ENCODE measurements at regions not wholly inside any gene's neighbourhood (a gene's known extent, or its start where the extent isn't known, plus 50 kb on each side); places are given as distances from the start of the nearest gene placed in this dataset.

DNA sequence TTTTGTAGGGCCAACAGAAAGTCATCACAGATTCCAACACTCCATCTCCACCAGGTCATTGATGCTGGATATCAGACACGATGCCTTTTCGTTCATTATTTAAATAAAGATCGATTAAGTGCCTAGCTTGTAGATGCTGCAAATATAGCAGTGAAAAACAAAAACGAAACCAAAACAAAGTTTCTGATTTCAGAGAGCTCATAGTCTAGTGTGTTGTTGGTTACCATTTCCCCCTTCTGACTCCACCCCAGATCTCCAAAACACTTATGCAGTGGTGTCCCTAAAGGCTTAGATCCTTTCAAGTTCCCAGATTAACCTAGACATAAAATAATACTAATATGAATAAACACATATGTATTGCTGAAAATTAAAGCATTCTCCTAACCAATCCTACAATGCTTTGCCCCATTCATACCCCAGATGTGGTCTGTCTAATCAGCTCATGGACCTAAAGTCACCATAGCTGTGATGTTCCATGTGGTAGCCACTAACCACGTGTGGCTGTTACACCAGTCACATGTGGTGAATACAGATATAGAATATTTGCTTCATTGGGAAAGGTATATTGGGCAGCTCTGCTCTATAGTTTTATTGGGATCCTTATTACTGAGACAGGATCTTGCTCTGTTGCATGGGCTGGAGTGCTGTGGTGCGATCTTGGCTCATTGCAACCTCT, 787.2 kb downstream of the TDRD15 start:
- FAIRE-seq = no peak

DNA sequence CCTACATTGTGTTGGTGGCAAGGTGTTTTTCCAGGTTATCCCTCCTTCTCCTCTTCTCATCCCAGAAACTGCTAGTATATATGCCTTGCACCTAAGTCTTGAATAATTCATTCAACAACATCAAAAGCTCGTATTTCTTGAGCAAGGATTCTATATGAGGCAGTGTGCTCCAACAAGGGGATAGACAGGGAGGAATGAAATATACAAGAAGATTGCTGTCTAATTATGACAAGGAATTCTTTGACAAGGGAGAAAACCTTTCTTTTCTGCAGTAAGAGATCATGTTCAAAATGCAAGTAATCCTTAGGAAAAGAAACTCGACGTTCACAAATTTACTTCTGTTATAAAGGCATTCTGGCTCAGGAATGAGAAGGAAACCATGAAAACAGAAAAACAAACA, 788.6 kb downstream of the TDRD15 start:
- no peak for FAIRE-seq

DNA sequence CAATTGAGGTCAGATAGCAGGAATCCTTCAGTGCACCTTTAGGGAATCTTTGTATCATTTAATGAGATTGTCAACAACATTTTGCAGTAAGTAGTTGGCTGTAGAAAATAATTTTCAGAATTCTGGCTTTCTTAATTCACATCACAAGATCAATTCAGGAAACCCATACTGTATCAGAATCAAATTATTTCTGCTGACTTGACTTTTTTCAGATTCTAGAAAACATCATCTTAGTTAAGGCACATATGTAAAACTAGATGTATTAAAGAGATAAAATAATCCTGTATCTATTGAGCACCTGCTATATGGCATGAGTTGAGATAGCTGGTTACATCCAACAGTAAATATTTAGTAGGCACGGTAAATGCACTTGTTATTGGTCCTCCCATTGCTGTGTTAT, 791.4 kb downstream of the TDRD15 start:
- FAIRE-seq = no peak

DNA sequence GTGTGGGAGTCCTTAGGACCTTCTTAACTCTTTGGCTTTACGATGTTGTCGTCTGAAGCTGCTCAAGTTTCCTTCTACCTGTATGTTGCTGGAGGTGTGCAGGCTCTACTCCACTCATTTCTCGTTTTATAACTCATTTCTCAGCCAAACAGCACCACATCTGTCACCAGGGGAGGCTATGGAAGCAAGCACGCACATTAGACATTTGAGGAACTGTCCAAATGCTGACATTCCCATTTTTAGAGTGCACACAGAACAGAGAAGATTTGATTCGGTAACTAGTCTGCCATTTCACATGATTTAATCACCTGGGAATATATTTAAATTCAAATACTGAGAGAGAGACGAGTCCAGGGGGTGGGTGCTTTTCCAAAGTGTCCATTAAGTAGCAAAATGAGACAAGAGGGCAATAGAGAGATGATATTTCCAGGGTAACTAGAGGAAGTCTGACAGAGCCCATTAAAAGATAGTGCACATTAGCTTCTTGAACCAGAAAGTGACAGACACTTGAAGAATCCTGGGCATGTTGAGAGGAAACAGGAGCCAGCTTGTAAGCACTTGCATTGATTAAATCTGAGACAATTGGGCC, 793.3 kb downstream of the TDRD15 start:
- FAIRE-seq = no peak

DNA sequence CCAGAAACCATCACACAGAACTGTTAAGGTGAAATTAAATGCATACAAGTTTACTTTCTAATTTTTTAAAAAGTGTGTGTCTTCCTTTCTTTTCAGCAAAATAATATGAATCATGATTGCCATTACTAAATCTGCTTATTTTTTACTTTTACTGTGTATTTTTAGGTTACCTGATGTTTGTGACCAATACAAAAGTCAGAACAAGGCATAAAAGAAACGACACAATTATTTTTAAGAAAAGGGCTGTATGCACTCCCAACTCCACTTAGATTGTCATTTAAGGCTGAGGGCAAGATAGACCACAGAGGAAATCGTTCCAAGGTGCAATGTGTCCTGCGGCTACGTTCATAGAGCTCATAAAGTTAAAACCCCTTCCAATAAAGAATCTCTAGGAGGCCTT, 797.0 kb downstream of the TDRD15 start:
- no peak for FAIRE-seq

DNA sequence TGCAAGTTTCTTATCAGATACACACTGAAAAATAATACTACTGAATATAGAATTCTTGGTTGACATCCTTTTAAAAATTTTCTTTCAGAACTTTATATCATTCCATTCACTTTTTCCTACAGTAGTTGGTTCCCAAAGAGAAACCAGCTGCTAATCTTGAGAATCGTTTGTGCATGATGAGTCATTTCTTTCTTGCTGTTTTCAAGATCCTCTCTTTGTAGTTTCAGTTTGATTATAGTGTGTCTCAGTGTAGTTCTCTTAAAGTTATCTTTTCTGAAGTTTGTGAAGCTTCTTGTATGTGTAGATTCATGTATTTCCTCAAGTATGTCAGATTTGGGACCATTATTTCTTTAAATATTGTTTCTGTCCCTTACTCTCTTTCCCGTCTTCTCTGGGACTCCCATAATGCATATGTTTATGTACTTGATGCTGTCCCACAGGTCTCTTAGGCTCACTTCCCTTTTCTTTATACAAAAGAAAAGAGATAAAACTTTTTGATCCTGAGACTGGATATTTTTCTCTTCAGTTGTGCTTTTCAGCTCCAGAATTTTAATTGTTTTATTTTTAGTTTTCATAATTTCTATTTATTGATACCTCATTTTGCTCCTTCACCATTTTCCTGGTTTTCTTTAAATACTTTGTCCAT, 801.0 kb downstream of the TDRD15 start:
- FAIRE-seq = no peak

DNA sequence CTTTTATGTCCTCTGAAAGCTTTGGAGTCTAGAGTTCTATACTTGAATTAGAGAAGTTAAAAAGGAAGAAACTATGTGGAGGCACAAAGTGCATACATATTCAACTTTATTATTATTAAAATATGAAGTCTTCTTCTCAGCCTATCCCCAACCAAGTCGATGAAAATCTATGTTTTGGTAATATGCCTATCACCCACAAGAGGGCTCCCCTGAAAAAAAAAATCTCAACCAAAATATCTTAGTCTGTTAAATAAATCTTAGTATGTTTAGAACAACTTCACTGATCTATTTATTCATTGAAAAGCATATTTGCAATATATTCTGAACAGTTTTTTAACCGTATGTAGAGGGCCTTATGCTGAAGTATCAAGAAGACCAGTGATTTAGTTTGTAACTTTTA, 804.5 kb downstream of the TDRD15 start:
- peak; percentile 32 for FAIRE-seq

DNA sequence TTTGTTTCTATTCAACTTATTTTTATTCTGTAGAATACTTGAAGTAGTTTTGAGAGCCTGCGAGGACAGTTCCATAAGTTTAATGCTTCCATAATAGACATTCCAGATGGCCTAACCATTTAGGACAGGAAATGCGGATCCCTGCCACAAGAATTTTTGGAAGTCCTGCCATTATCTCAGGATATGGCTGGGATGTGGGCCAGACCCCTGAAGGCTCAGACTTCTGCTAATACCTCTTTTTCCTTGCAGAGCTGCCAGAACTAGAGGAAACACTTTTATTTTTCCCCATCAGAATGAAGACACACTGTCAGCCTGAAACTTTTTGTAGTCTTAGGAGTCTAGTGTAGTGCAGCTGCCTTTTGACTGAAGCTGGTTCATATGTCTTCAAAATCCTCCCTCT, 806.5 kb downstream of the TDRD15 start:
- FAIRE-seq = no peak

DNA sequence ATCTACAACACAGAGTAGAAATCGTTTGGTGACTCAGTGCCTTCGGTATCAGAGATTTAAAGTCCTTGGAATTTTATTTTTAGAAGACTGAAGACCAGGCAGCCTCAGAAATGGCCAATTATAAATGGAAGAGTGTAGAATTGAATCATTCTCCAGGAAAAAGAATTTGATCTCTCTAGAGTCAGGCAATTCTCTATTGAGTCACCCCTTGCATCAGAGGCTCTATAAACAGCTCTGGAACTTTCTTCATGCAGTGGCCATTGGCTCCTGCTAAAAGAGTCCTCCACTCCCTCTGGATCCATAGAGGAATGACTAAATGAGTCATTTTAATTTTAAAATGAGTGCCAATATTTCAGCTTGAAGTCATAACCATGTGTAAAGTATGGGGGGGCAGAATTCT, 816.2 kb downstream of the TDRD15 start:
- FAIRE-seq = no peak

DNA sequence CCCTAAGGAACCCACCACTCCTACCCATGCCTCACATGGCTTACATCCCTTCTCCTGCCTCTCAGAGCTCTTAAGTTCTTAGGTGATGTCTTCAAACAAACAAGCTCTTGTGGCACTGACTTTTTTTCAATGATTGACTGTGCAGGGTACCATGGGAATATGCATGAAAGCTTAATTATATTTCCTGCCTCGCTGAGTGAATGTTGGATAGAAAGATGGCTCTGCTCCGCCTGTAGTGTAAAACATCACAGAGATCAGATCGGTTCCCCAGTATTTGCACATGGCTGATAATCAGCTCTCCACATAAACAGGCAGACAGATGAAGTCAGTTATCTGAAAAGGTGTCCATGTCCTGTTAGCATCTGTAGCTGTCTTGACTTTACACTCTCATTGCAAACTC, 820.8 kb downstream of the TDRD15 start:
- FAIRE-seq = no peak

DNA sequence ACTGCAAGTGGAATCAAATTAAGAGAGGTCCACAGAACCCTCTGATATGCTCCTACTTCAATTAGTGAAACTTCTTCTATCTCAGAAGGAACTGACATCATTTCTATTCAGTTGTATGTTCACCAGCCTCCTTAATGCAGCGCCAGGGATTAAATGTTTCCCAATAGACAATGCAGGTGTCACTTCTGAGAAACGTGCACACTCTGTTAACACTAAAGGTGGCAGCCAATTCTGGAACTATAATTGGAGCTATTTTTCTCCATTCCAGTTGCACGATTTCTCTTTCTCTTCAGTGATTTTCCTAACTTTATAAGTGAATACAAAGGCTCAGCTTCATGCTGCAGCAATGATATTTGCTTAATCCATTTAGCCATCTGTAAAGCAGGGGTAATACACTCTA, 821.9 kb downstream of the TDRD15 start:
- no peak for FAIRE-seq

DNA sequence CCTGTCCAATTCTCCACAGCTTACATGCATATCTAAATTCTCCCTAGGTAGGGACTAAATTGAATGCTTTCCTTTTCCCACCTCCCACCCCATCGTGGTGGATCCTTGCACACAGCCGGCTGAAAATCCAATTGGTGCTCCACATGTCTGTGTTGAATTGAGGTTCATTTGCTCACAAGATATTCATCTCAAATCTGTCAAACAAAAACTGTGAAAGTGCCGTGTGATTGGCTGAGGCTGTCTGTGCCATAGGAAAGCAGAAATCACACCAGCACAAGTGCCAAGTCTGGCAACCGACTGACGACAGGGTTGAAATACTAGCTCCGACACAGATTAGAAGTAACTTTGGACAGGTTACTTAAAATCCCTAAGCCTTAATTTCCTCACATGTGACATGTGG, 823.3 kb downstream of the TDRD15 start:
- FAIRE-seq = no peak

DNA sequence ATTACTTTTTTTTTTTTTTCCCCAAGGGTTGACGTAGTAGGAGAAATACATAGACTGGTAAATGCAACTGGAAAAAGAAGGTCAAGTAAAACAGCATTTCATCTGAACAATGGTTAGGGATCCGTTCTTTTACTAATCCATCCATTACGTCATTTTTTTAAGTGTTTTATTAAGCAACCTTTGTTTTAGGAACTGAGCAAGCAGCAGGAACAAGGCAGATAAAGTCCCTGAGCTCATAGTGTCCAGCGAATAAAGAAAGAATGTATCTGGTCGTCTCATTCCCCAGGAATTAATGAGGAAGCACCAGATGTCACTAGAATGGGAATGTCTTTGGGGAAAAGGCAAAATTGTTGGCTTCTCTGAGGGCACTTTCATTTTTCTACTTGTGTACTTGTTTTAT, 842.4 kb downstream of the TDRD15 start:
- no peak for FAIRE-seq

DNA sequence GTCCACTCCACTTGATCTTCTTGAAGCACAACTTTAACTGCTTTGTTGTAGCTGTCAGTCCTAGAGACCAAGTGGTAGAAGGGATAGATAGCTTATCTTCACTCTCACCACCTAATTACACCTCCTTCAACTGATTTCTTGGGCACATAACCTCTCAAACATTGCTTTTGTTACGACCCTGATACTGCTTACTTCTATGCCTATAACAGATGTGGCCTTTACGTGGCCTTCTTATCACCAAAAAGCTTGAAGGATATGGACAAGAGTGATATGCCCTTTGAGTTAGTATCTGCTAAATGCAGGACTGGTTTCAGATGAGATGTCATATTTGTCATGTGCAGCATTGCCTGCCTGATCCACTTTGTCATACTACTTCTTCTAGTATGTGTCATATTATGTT, 847.2 kb downstream of the TDRD15 start:
- no peak for FAIRE-seq

DNA sequence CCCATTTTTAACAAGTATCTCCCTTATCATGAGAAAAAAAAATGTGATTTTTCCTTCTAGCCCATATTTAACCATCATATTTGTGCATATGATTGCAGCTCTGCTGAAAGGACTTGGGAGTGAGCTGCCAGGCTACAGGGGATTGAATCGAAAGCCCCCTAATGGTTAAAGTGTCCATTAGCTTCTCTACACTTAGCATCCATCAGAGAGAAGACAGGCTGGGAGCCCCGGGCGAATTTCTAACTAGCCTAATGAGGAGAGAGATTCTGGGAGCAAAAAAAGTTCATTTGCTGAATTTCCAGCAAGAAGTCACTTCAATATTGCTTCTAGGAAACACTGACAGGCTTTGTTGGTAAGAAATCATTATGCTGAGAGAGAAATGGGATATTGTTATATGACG, 848.8 kb downstream of the TDRD15 start:
- FAIRE-seq = no peak

DNA sequence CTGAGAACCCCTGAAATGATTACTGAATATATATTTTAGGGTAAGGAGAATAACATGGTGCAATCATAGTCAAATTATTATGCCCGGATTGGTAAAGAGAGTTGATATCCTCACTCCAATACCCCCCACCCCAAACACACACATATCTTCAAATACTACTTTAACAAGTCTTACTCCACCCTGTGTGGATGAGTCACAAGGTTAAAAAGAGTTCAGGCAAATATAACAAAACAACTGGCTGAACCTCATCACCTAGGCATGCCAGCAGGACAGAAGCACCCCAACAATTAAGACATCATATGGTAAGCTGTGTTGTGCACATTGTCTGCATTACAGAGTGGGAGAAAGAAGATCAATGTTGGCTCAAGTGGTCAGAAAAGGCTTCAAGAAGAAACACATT, 857.4 kb downstream of the TDRD15 start:
- FAIRE-seq = no peak

DNA sequence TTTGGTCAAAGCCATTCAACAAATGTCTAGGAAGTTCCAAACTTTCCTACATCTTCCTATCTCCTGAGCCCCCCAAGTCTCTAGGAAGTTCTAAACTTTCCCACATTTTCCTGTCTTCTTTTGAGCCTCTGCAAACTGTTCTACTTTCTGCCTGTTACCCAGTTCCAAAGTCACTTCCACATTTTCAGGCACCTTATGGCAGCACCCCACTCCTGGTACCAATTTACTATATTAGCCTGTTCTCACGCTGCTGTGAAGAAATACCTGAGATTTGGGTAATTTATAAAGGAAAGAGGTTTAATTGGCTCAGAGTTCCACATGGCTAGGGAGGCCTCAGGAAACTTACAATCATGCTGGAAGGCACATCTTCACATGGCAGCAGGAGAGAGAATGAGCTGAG, 869.2 kb downstream of the TDRD15 start:
- no peak for FAIRE-seq

DNA sequence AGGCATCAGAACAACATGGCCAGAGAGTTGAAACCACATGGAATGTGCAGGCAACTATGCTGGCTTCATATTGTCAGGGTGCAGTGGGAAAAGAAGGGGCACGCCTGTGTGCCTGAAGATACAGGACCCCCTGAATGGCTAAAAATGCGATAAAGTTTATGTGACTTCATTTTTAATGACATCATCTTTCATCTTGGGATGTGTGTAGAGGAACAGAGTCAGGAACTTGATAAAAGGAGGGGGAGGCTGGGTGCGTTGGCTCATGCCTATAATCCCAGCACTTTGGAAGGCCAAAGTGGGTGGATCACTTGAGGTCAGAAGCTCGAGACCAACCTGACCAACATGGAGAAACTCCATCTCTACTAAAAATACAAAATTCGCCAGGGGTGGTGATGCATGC, 872.6 kb downstream of the TDRD15 start:
- FAIRE-seq = no peak

DNA sequence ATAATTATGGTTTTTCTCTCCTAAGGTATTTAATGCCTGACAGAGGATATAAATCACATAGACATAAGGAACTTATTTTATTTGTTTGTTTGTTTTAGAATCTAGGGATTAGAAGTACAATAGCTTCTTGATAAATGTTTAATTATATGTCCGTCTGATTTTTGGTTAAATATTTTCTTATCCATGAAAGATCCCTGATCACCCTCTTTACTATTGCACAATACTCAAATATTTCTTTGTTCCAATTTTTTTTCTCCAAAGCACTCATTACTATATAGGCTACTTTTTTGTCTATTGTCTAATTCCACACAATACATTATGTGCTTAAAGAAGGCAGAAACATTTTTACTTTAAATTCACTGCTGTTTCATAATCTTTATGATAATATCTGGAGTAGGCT, 875.8 kb downstream of the TDRD15 start:
- FAIRE-seq = no peak

DNA sequence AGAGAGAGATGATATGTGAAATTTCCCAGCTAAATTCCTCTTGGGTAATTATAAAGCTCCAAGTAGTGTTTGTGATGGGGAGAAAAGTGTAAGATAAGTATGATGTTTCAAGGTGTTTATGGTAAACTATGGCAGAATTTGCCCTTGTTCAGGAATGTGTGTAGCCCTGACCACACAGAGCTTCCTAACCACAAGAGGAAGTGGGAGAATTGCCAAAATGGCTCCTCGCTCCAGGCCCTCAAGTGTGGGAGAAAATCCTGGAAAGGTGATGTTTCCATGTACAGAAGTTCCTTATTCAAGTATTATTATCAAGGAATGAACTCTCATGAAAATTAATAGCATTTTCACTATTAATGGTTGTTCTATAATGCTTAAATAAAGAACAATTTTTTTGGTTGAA, 878.3 kb downstream of the TDRD15 start:
- no peak for FAIRE-seq

DNA sequence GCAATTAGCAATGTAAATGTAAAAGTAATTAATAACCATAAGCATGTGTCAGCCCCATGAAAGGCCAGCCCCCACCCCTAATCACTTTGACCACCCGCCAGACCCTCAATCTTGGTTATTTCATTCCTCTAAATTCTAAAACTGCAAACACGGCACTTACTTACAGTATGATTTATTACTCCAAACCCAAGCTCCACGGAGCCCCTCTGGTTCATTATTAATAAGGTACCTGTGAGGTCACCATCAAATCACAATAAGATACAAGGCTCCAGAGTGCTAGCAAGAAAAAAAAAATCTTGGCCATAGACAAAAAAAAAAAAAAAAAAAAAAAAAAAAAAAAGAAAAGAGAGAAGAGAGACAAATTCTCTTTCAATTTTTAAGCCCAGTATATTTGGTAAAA, 879.5 kb downstream of the TDRD15 start:
- FAIRE-seq = no peak

DNA sequence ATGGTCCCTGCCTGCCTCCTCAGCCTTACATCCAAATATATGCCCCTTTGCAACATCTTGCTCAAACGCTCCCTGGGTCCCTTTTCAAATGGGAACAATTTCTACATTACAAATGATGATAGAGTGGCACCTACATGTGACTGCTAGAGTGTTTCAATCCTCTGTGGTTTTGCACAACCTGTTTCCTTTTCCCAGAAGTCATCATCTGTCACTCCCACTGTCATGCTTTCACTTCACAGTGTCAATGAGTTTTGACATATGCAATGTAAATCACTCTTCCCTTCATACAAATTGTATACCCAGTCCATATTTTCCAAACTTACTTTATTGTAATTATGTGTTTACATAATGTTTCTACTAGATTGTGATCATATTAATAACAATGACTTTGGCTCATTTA, 887.3 kb downstream of the TDRD15 start:
- no peak for FAIRE-seq

DNA sequence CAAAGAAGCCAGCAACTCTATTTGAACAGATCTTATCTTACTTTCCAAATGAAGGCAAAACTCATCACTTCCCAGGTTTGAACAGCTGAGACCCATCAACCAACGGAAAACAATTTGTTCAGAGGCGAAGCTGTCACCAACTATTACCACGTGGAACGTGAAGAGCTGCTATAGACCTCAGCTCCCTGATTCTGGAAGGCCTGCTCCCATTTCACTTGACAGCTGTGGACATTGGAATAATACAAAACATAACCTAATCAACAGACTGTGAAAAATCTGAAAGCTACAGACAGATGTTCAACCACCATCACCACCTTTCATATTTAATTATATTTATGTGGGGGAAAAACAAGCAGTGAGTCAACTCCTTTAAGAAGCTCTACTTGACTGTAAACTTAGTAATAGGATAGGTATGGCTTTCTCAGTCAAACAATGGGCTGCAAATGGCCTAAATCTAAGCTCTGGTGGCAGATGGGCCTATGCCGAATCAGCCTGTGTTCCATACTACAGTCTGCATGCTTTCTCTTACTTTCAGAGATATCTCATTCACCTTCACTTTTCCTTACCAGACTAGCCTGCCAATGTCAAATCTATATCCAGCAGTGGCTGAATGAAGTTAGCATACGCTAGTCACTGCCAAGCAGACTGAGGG, 896.4 kb downstream of the TDRD15 start:
- no peak for FAIRE-seq

DNA sequence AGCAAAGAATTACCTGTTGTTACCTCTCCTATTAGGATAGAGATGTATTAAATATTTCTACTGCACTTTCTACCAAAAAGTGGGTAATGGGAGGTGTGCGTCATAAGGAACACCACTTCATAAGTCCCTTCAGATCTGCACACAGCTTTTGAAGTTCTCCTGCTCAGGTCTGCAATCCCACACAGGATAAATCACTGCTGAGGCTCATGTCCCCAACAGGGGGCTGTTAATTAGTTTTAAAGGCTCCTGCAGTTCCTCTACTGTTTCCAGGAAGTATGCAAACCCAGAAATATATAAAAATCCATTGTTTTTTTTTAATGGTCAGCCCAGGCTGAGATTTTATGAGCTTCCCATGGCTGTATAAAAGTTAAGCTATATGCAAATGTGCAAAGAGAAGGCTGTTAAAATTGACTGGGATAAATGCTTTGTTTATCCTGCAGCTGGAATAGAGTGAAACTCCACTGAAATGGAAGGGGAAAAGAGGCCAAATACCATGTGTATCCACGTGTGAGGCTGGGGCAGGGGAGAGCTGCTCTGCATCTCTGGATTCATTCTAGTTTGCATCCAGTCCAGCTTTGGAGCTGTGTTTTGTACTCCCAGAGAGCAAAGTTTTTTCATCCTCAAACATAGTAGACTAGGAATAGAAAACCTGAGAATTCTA, 903.7 kb downstream of the TDRD15 start:
- FAIRE-seq = no peak

Measured in A204.1 (cell line).